ENCODE measurements at regions not wholly inside any gene's neighbourhood (a gene's known extent, or its start where the extent isn't known, plus 50 kb on each side); places are given as distances from the start of the nearest gene placed in this dataset.
A peak's percentile ranks its signal among the peaks of the same experiment; 100 is the strongest.

GRCh38 chr4:154977228-154977627 is 196.2 kb downstream of the RBM46 start:
- CTCF ChIA-PET: no interaction called here
- H3K27me3 Mint-ChIP-seq: no peaks in the 10 kb centered on the region

GRCh38 chr4:154982187-154983047 is 201.3 kb downstream of the RBM46 start:
- ATAC-seq (ENCODE audit: low read depth) (no peak), DNase-seq (no peak)
- Mint-ChIP-seq H3K27me3 (no peaks in the 10 kb centered on the region), H3K27ac (no peak overlapping the region), H3K4me3 (no peak overlapping the region), H3K36me3 (ENCODE audit: low read depth) (no peaks in the 10 kb centered on the region), H3K9me3 (peaks cover 3% of the 10 kb centered on the region), H3K4me1 (no peaks in the 10 kb centered on the region)
- CTCF ChIA-PET: interaction anchor here (0.9 kb wide), 1 partner anchor 805 kb away, joined by 3 read pairs; no protein-coding TSS in a partner anchor
- POLR2A ChIA-PET: no interaction called here
- intact Hi-C loops (cut with micrococcal nuclease): loop anchor here (1.0 to 5.0 kb wide), 5 partner anchors 175 to 805 kb away; partner anchors contain the start of gene PLRG1
- no peak for TF ChIP-seq CTCF (IDR thresholded peaks at IDR 0.05)

More at GRCh38 chr4:154977228-154977627, 196.2 kb downstream of the RBM46 start:
- Mint-ChIP-seq H3K9me3 (peaks cover 3% of the 10 kb centered on the region), H3K36me3 (ENCODE audit: low read depth) (no peaks in the 10 kb centered on the region), H3K4me3 (no peak overlapping the region), H3K27ac (no peak overlapping the region), H3K4me1 (no peaks in the 10 kb centered on the region)
- POLR2A ChIA-PET: no interaction called here
- no peak for DNase-seq
- no peak for ATAC-seq (ENCODE audit: low read depth)
- intact Hi-C loops (cut with micrococcal nuclease): no loop called here
- no peak for TF ChIP-seq CTCF (IDR thresholded peaks at IDR 0.05)

- TF ChIP-seq CTCF (IDR thresholded peaks at IDR 0.05): no peak
- POLR2A ChIA-PET: no interaction called here
- DNase-seq (no peak), ATAC-seq (ENCODE audit: low read depth) (no peak)
- H3K36me3 Mint-ChIP-seq (ENCODE audit: low read depth): no peaks in the 10 kb centered on the region
- no peaks in the 10 kb centered on the region for H3K27me3 Mint-ChIP-seq
- H3K4me3 Mint-ChIP-seq: no peak overlapping the region
- CTCF ChIA-PET: interaction anchor here (1.0 kb wide), 1 partner anchor 16 kb away, joined by 3 read pairs; no protein-coding TSS in a partner anchor
- no peaks in the 10 kb centered on the region for H3K4me1 Mint-ChIP-seq
- peaks cover 3% of the 10 kb centered on the region for H3K9me3 Mint-ChIP-seq
- no peak overlapping the region for H3K27ac Mint-ChIP-seq
- intact Hi-C loops (cut with micrococcal nuclease): loop anchor here (5.0 kb wide), 3 partner anchors 176 to 804 kb away; partner anchors contain the start of gene PLRG1
Observed at GRCh38 chr4:154983714-154984113, 202.6 kb downstream of the RBM46 start.

- ChIA-PET CTCF (interaction anchor here (1.0 kb wide), 1 partner anchor 15 kb away, joined by 3 read pairs; no protein-coding TSS in a partner anchor), POLR2A (no interaction called here)
- no peaks in the 10 kb centered on the region for H3K27me3 Mint-ChIP-seq
- intact Hi-C loops (cut with micrococcal nuclease): loop anchor here (5.0 kb wide), 3 partner anchors 177 to 803 kb away; partner anchors contain the start of gene PLRG1
- DNase-seq (no peak), ATAC-seq (ENCODE audit: low read depth) (peak; percentile 69)
- no peaks in the 10 kb centered on the region for H3K36me3 Mint-ChIP-seq (ENCODE audit: low read depth)
- H3K9me3 Mint-ChIP-seq: peaks cover 3% of the 10 kb centered on the region
- TF ChIP-seq CTCF (IDR thresholded peaks at IDR 0.05): no peak
- H3K27ac Mint-ChIP-seq: no peak overlapping the region
- H3K4me3 Mint-ChIP-seq: no peak overlapping the region
- no peaks in the 10 kb centered on the region for H3K4me1 Mint-ChIP-seq
Observed at GRCh38 chr4:154984148-154984547, 203.1 kb downstream of the RBM46 start.

GRCh38 chr4:154984616-154985015 is 203.5 kb downstream of the RBM46 start:
- TF ChIP-seq CTCF (IDR thresholded peaks at IDR 0.05): no peak
- Mint-ChIP-seq H3K4me1 (no peaks in the 10 kb centered on the region), H3K9me3 (peaks cover 3% of the 10 kb centered on the region), H3K27ac (no peak overlapping the region), H3K36me3 (ENCODE audit: low read depth) (no peaks in the 10 kb centered on the region), H3K27me3 (no peaks in the 10 kb centered on the region), H3K4me3 (no peak overlapping the region)
- intact Hi-C loops (cut with micrococcal nuclease): loop anchor here (5.0 kb wide), 3 partner anchors 177 to 803 kb away; partner anchors contain the start of gene PLRG1
- CTCF ChIA-PET: interaction anchor here (0.6 kb wide), 1 partner anchor 384 kb away, joined by 3 read pairs; no protein-coding TSS in a partner anchor
- no peak for DNase-seq
- POLR2A ChIA-PET: no interaction called here
- no peak for ATAC-seq (ENCODE audit: low read depth)
